ENCODE measurements at regions not wholly inside any gene's neighbourhood (a gene's known extent, or its start where the extent isn't known, plus 50 kb on each side); places are given as distances from the start of the nearest gene placed in this dataset.
A peak's percentile ranks its signal among the peaks of the same experiment; 100 is the strongest.

DNA sequence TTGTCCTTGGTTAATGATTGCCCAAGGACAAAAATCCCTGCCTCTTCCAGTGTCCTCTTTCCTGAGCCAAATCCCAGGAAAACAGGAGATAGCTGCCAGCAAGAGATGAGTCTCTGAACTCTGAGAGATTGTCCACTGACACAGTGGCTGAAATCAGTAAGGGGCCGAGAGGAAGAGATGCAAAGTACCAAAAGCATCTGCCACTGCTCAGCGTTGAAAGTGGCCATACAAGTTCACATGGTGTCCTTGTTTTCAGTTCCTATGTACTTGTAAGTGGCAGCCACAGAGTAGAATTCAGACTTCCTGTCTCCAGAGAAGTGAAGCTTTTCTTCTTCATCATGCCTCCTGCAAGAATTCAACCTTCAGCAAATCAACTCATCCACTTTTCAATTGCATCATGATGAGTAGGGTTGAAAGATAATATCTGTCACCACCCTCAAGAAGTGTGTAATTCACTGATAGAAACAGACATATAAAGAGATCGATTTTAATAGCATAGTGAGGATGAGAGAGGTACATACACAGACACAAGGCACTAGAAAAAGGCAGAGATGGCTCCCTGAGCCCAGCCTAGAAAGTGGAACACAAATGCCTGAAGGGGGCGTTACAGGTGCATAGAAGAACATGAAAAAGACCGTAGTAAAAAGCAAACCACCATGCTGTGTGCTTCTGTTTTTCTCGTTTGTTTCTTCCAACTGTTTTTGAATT, 185.8 kb downstream of the MRPL39 start:
- TF ChIP-seq, protein P1, sequence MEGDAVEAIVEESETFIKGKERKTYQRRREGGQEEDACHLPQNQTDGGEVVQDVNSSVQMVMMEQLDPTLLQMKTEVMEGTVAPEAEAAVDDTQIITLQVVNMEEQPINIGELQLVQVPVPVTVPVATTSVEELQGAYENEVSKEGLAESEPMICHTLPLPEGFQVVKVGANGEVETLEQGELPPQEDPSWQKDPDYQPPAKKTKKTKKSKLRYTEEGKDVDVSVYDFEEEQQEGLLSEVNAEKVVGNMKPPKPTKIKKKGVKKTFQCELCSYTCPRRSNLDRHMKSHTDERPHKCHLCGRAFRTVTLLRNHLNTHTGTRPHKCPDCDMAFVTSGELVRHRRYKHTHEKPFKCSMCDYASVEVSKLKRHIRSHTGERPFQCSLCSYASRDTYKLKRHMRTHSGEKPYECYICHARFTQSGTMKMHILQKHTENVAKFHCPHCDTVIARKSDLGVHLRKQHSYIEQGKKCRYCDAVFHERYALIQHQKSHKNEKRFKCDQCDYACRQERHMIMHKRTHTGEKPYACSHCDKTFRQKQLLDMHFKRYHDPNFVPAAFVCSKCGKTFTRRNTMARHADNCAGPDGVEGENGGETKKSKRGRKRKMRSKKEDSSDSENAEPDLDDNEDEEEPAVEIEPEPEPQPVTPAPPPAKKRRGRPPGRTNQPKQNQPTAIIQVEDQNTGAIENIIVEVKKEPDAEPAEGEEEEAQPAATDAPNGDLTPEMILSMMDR (conservative IDR thresholded peaks at IDR 0.05; ENCODE audit: low read length): peak; percentile 71
- no peak for TF ChIP-seq EZH2phosphoT487 (IDR thresholded peaks at IDR 0.05; ENCODE audit: borderline replicate concordance)

Data from Loucy (cell line).